DMS53 treated with DMSO at 0.1 percent for 48 hours (cell line): ENCODE measurements at regions not wholly inside any gene's neighbourhood (a gene's known extent, or its start where the extent isn't known, plus 50 kb on each side); places are given as distances from the start of the nearest gene placed in this dataset.
"Not testable (repeated sequence)": the region's sequence is repeated elsewhere in the genome, so short reads cannot be mapped to it uniquely, and the experiment has no call there.

ENCODE experiments used
- DNase-seq: peaks from one replicate; lab custom pipeline; 2025; ENCODE audit not compliant: unreplicated experiment; lab: John Stamatoyannopoulos, UW

DNA sequence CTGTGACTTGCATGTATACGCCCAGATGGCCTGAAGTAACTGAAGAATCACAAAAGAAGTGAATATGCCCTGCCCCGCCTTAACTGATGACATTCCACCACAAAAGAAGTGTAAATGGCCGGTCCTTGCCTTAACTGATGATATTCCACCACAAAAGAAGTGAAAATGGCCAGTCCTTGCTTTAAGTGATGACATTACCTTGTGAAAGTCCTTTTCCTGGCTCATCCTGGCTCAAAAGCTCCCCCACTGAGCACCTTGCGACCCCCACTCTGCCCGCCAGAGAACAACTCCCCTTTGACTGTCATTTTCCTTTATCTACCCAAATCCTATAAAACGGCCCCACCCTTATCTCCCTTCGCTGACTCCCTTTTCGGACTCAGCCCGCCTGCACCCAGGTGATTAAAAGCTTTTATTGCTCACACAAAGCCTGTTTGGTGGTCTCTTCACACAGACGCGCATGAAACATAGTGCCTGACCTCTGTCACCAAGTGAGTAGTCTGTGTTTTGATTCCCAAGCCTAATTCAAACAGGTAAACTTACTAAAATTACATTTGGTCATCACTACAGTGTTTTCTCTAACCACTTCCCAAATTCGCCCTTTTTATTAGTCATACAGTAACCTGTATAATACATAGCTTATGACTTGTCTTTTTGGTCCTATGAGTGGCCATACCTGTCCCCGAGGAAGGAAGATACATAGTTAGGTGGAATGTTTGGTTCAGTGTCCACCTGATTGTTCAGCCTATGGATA lies 140.7 kb upstream of the PROK2 start:
- not testable (repeated sequence) for DNase-seq

DNA sequence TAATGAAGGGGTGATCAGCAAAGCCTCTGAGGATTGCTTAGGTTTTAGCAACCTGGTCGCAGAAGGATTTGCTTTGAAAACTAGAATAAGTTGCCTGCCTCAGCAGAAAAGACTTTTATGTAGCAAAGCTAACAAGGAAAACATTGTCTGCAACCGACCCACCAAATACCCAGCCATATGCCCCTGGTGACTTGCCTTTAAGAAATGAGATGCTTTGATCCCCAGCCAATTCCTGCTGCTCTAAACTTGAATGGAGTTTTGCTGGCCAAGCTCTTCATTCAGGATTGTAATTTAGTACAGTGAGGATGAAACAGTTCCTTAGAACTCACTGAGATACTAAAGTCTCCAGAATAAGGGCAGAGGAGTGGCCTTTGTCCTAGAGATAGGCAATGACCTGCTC lies 139.8 kb upstream of the PROK2 start:
- no peak for DNase-seq

DNA sequence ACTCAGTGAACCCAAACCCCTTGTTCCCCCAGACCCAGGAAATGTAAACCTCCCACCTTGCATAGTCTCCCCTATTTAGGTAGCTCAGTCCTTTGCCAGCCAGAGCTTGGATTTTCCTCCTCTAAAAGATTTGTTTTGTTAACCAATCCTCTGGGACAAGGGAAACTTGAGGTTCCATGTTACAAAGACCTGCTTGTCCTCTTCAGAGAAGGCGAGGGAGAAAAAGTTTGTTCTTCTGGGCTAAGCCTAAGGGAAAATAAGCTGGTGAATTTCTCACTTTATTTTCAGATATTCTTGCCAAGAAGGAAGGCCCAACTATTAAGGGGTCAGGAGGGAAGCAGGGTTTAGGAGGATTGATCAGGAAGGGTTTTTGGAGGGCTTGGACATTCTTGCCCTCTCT lies 136.1 kb upstream of the PROK2 start:
- no peak for DNase-seq

DNA sequence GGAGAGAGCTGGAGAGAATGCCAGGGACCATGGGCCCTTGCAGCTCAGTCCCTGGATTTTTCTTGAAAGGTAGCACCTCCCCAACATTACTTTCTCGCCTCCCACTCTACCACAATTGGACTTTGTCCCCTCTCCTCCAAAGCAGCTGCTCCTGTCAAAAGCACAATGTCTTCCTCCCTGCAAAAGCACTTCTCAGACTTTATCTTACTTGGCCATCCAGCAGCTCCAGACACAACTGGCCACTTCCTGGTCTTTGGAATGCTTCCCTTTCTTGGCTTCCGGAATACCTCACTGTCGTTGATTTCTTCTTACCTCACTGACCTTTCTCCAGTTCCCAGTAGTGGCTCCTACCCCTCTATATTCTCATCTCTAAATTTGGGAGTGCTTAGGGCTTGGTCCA lies 134.6 kb upstream of the PROK2 start:
- no peak for DNase-seq

DNA sequence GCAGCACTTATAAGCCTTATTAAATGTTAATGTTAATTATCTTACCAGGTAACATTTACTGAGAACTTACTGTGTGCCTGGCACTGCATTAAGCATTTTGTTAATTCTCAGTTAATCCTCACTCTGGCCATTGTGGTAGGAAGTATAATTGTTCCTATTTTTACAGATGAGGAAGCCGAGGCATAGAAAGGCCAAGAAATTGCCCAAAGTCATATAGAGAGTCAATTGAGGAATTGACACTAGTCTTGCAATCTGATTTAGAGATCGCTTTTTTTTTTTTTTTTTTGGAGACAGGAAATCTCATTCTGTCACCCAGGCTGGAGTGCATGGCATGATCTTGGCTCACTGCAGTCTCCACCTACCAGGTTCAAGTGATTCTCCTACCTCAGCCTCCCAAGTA lies 132.6 kb upstream of the PROK2 start:
- DNase-seq: no peak

DNA sequence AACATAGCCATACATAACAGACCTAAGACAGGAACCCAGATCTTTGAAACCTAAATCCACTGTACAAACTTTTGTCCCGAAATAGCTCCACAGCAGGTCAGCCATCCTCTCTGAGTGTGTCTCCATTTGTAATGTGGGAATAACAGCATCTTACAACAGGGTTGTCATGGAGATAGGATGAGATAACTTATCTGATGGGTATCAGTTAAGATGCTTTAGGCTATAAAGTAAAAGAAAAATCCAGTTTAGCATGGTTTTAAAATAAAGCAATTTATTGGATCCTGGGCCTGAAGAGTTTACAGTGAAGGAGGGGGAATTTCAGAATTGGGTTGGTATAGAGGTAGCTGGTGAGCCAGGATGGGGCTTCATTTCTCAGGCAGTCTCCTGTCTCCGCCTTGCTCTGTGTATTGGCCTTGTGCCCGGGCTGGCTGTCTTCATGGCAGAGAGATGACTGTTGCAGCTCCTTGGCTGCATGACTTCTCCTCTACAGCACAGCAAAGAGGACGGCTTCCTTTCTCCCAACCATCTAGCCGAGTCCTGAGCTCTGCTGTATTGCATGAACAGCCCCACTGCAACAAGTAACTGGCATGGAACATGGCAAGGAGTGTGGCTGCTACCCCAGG lies 131.9 kb upstream of the PROK2 start:
- DNase-seq: no peak

DNA sequence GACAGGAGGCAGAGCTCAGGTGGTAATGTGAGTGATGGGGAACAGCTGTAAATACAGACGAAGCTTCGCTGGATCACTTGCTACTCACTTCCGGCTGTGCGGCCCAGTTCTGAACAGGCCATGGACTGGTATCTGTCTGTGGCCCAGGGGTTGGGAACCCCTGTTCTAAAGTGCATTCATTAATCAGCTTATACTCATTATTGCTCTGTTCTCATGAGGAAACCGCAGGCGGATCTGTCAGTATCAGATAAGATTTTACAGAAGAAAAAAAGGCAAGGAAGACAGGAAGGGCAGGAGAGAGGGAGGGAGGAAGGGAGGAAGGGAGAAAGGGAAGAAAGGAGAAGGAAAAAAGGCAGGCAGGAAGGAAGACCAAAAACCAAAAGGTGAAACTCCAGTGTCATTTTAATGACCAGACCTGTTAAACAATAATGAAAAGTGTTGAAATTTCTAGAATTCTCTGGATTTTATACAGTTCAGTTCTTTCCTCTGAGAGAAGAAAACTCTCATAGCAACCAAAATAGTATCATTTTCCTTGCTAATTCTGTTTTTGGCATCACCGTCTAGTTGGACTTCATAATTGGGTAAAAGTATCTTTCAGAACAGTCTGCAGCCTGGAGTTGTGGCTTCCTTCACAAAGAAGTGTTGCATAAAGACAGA lies 128.0 kb upstream of the PROK2 start:
- DNase-seq: no peak

DNA sequence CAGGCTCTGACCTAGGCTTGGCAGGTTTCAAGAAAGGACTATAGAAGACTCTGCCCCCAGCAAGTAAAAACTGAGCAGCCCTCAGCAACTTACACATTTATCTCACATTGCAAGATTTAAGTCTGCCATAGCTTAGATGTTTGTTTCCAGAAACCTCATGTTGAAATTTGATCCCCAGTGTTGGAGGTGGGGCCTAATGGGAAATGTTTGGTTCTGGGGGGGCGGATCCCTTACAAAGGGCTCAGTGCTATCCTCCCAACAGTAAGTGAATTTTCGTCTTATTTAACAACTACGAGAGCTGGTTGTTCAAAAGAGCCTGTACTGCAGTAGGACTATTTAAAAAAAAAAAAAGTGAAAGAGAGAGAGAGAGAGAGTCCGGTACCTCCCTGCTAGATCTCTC lies 125.2 kb upstream of the PROK2 start:
- no peak for DNase-seq

DNA sequence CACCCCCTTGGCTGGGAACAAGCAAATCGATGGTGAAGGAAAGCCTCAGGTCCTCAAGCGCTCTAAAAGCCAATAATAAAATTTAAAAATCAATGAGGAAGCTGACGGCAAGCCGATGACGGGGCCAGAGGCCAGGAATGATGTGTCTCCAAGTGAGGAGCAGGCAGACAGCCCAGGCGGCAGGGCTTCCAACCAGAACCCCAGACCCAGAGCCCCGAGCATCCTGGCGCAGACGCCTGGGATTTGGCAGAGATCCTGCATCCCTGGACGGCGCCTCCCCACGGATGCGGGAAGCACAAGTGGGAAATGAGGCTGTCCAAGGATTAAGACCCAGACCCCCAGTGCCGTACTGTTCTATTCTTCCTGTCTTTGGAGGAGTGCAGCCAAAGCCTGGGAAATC lies 123.0 kb upstream of the PROK2 start:
- DNase-seq: no peak

DNA sequence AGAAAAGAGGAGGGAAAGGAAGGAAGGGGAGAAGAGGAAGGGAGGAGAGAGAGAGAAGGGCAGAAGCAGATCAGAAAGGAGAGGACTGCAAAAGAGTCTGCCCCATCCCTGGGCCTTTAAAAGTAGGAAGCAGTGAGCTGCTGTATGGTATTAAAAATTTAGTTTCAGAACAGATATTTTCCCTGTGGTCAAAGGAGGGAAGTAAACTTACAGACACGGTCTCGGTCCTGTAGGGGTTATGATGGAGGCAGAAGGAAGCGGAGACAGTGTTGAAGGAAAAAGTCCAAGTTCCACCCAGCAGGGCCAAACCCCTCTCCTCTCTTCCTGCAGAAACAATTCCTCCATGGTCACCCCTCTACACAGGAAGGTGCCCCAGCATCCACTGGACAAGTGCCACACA lies 122.0 kb upstream of the PROK2 start:
- no peak for DNase-seq

DNA sequence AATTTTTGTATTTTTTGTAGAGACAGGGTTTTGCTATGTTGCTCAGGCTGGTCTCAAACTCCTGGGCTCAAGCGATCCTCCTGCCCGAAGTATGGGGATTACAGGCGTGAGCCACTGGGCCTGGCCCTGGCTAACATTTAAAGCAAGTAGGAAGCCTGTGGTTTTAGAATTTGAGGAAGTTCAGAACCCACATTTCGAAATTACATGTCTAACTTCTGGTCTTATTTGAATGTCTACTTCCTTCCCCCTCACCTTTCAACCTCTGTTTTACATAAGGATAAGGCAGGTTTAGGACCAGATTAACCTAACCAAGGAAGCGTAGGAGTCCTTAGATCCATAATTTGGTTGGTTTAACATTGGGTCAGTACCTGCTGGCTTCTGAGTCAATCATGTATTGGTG lies 120.5 kb upstream of the PROK2 start:
- DNase-seq: no peak

DNA sequence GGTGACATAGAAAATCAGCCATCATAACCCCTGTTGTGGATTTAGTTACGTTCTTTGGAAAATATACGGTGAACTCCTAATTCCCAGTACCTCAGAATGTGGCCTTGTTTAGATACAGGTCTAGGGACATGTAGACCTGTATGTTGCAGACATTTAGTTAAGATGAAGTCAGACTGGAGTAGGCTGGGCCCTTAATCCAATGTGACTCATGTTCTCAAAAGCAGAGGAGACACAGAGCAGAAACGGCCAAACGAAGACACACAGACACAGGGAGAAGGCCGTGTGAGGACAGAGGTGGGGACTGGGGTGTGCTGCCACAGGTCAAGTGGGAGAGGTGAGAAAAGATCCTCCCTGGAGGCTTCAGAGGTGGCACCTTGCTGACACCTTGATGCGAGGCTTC lies 119.0 kb upstream of the PROK2 start:
- no peak for DNase-seq

DNA sequence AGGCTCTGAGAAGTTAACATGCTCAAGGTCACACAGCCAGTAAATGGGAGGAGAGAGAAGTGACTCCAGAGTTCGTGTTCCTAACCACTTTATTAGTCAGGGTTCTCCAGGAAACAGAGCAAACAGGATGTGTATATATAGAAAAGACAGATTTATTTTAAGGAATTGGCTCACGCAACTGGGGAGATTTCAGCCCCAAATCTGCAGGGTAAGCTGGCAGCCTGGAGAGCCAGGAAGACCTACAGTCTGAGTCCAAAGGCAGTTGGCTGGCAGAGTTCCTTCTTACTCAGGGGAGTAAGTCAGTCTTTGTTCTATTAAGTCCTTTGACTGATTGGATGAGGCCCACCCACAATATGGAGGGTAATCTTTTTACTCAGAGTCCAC lies 118.2 kb upstream of the PROK2 start:
- no peak for DNase-seq

DNA sequence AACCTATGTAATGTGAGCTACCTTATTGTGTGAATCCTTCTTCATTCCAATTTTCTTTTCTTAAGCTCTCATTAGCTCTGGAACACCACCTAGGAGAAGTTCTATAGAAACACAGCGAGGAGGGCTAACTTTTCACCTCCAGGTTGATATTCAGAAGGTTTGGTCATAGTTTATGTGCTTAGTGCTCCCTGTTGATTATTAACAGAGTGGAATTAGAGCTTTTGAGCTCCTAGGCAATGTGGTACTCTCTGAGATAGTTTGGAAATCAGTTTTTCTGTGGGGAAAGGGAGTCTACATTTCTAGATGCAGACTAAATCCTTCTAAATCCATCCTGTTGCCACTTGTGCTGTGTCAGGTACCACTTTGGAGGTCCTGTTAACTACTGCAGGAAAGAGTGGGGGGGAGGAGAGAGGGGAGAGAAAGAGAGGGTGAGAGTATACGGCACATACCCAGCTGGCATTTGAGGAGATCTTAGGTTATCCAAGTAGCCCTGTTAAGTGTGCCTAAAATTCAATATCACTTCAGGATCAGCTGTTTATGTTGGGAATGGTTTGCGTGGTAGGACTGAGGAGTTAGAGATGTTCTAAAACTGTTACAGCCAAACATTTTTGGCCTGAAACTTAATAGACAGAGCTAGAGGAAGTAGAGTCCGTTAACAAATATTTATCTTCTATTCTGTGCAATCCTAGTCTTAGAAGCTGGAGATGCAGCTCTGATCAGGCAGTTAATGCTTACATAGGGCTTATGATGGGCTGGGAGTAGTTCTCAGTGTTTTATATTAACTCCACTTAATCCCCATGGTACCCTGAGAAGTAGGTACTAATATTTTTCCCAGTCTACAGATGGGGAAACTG lies 117.5 kb upstream of the PROK2 start:
- no peak for DNase-seq

DNA sequence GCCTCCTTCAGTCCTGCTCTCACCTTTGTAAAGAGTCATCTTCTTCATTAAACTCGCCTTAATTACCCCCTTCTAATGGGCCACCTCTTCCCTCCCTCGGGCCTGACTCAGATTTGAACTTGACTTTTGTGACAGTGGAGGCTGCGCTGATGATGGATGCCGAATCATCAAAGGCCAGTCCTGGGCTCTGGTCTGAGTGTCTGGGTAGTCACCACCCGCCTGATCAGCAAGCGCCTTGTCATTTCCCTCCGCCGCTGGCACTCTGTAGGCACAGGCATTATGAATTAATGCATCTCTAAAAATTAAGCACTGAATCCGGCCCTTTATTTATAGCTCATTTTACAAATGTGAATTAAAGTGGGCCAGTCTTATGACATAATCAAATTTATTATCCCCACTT lies 116.7 kb upstream of the PROK2 start:
- no peak for DNase-seq

DNA sequence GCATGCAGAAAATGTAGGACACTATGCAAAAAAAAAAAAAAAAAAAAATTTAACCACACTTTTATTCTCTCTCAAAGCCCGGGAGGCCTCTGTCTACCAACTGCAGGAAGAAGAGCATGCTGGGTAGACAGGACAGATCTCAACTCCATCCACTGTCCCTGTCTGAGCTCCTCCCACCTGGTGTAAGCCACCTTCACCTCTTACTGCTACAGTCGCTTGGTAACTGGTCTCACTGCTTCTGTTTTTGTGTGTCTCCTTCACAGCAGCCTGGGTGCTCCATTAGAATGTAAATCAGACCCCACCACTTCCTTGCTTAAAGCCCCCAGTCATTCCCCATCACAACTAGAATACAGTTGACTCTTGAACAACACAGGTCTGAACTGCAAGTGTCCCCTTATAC lies 115.1 kb upstream of the PROK2 start:
- DNase-seq: no peak

DNA sequence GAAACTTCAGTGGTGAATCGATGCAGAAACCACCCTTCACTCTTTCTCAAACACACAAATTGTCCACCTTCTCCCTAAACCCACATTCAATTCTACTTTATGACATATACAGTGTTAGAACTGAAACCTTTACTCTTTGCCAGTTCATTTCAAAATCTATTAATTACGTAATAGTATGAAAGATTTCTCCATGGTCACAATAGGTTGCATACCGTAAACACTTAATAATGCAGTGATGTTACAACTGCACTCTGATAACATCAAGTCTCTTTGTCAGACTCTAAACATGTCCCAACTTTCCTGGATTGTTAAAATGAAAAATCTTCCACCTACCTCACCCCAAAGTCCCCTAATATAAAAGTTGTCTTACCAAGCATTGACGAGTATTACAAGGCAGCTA lies 111.8 kb upstream of the PROK2 start:
- DNase-seq: no peak

DNA sequence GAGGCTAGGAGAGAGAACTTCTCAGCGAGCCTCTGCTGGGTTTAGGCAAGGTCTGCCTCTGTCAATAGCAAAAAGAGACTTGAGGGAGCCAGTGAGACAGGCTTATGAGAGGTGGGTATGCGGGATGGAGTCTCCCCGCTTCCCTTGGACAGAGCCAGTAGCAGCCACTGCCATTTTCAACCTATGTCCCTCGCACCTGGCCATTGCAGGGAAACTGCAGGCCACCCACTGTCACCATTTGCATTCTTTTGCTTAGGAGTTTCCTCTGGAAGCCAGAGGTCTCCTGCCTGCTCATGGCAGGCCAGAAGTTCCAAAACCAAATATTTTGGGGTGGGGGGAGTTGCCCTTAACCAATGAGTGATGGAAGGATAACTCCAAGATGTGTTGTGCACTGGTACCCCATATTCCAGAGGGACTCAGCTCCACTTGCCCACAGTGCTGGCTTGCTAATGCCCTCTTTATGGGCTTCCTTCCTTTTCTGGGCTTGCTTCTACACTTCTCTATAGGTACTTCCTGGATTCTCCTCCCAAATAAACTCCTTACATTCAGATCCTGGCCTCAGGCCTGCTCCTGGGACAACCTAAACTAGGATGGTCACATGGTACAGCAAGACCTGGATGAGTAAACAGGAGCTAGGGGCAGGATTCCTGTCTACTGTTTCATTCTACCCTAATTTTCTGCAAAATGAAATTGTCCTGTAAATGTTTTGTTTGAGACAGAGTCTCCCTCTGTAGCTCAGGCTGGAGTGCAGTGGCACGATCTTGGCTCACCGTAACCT lies 108.9 kb upstream of the PROK2 start:
- DNase-seq: no peak

DNA sequence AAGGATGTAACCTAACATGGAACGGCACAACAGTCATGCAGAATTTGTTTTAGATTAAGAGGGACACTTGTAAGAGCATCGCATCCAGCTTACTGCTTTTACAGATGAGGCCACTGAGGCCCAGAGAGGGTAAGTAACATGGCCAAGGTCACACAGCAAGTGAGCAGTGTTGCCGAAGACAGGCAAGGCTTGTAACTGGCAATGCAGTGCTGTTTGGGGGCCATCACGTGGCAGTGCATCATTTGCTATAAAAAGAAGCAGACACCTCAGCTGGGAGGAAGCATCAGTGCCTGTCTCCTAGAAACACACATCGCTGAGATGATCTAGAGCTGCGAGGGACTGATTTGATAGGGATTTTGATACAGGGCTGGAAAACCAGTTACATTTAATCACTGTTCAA lies 108.2 kb upstream of the PROK2 start:
- DNase-seq: no peak

DNA sequence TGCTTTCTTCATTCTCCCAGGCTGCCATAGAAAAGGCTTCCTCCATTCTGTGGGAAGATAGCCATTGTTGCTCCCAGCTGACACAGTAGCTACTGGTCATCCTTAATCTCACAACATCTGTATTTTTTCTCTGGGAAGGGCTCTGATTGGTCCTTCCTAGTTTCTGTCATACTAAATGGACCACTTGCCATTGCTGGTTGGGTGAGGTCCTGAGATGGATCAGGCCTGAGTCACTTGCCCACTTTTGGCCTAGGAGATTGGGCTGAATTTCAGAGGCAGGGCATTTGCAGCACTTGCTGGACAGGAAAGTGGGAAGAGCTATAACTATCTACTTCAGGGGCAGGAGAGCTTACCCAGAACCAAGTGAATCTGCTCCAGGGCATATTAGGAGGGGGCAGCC lies 106.5 kb upstream of the PROK2 start:
- no peak for DNase-seq

DNA sequence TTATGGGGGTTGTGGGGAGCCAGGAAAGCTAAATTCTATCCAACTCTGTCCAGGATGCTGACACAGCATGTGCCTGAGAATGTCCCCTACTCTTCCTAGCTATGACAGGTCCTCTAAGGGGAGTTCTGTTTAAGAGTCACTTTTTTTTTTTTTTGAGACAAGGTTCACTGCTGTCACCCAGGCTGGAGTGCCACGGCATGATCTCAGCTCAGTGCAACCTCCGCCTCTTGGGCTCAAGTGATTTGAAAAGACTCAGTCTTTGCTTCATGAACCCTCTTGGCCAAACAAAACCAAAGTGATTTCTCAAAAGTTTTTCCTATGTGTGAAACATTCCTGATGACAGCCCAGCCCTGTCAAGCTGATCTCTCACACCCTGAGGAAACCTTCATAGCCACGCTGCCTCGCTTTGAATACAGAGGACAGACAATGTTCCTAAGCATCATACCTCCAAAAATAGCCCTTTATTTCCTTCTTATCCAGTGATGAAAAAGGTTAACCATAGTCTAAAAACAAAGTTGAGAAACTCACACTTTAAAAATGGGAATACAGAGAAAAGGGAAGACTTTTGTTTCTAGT lies 105.5 kb upstream of the PROK2 start:
- DNase-seq: no peak
